H7 (cell line): ENCODE measurements at regions not wholly inside any gene's neighbourhood (a gene's known extent, or its start where the extent isn't known, plus 50 kb on each side); places are given as distances from the start of the nearest gene placed in this dataset.
"Not testable (repeated sequence)": the region's sequence is repeated elsewhere in the genome, so short reads cannot be mapped to it uniquely, and the experiment has no call there.

ENCODE experiments used
- DNase-seq: peaks from one replicate; pipeline ENCODE4 v3.0.0; 2012
- H3K27me3 ChIP-seq: 2 replicates; pipeline ENCODE4 v1.6.0; 2011; ENCODE audit warnings: mild to moderate bottlenecking, low read length; ENCODE audit not compliant: control insufficient read depth, insufficient read depth
- H3K36me3 ChIP-seq: replicated peaks from 2 replicates; pipeline ENCODE4 v1.5.1; 2011; ENCODE audit warnings: low read length; ENCODE audit not compliant: control insufficient read depth, insufficient read depth
- H3K4me3 ChIP-seq: 2 replicates; pipeline ENCODE4 v1.5.1; 2011; ENCODE audit warnings: low read depth, mild to moderate bottlenecking, control low read depth, low read length, moderate library complexity; ENCODE audit not compliant: insufficient read depth

GRCh38 chr2:80942766-80943165 is 638.2 kb upstream of the LRRTM1 start:
- DNase-seq: no peak
- Histone ChIP-seq H3K36me3 (no peaks in the 10 kb centered on the region), H3K4me3 (no peak overlapping the region), H3K27me3 (no peaks in the 10 kb centered on the region)

DNA sequence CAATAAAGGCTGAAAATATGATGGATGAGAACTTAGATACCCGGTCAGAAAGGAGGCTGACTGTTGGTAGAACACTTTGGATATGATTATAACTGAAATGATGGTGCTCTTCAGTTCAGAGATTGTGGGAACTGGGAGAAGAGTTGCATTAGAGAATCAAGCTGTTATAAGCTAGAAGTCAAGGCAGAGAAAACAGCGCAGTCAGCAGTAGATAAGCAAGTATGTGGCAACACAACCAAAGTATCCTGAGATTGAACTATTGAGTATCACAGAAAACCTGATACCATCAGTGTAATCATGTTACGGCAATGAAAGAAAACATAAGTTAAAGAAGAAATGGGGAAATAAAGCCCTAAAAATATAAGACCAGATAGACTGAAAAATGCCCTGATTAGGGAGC is 633.9 kb upstream of the LRRTM1 start:
- no peaks in the 10 kb centered on the region for H3K36me3 ChIP-seq
- H3K4me3 ChIP-seq: no peak overlapping the region
- DNase-seq: no peak
- no peaks in the 10 kb centered on the region for H3K27me3 ChIP-seq

GRCh38 chr2:80931820-80932219 is 627.3 kb upstream of the LRRTM1 start:
- not testable (repeated sequence) for H3K36me3 ChIP-seq, DNase-seq, H3K4me3 ChIP-seq, H3K27me3 ChIP-seq

DNA sequence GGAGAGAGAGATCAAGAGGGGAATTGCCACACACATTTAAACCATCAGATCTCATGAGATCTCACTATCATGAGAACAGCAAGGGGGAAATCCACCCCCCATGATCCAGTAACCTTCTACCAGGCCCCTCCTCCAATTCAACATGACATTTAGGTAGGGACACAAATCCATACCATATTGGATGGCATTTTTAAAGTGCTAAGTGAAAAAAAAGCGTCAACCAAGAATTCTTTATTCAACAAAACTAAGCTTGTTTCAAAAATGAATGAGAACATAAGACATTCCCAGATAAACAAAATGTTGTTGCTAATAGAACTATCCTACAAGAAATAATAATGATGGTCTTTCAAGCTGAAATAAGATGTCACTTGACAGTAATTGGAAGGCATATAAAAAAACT is 626.2 kb upstream of the LRRTM1 start:
- DNase-seq: no peak
- H3K36me3 ChIP-seq: no peaks in the 10 kb centered on the region
- H3K4me3 ChIP-seq: no peak overlapping the region
- H3K27me3 ChIP-seq: no peaks in the 10 kb centered on the region

DNA sequence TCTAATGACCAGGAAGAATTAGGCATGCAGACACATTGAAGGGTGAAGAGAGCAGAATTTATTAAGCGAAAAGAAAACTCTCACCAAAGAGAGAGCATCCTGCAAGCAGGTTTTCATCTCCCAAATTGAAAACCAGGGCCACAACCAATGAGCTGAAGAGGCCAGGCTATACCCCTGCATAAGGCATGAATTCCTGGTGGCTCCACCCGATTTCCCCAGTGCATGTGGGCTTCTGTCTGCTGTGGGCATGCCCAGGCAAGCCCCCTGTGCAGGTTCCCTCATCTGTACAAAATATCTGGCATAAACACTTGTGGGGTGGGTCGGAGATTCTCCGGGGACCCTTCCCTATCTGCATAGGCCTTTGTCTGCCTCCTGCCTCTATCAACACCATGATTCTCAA is 621.6 kb upstream of the LRRTM1 start:
- no peaks in the 10 kb centered on the region for H3K36me3 ChIP-seq
- no peak overlapping the region for H3K4me3 ChIP-seq
- DNase-seq: no peak
- no peaks in the 10 kb centered on the region for H3K27me3 ChIP-seq

DNA sequence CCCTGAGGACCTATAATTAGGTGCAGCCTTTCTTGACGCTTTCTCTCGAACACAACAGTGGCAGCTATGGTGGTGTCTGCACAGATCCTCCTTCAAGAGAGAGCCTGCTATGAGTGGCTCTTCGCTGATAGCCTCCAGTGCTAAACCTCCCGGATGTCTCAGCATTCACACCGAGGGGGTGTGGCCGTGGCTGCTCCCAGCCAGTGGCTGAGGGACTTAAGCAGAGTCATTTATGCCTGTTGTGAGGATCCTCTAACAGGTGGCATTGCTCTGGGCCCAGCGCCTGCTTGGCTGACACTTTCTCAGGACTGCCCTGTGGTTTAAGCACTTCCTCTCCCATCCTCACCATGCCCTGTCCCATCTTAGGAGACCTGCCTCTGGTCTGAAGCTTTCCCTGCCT is 592.0 kb upstream of the LRRTM1 start:
- H3K27me3 ChIP-seq: no peaks in the 10 kb centered on the region
- H3K4me3 ChIP-seq: no peak overlapping the region
- H3K36me3 ChIP-seq: no peaks in the 10 kb centered on the region
- DNase-seq: no peak

GRCh38 chr2:80894486-80894885 is 589.9 kb upstream of the LRRTM1 start:
- H3K27me3 ChIP-seq: no peaks in the 10 kb centered on the region
- H3K36me3 ChIP-seq: no peaks in the 10 kb centered on the region
- H3K4me3 ChIP-seq: no peak overlapping the region
- no peak for DNase-seq

DNA sequence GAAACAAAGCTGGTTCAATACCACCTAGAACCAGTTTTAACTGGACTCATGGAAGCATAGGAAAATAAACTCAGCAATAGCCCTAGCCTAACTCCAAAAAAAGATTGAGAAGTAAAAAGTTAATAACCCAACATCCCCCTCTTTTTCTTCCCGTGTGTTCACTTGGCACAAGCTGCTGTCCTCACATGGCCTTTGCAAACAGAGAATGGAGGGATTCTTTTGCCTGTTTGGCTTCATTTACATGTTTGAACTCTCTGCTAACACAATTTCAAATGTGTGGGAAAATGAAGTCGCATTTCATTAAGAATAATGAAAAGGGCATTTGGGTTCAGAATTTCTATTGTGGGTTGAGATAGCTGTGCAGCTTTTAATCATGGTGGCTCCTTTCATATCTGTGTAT is 589.2 kb upstream of the LRRTM1 start:
- H3K36me3 ChIP-seq: no peaks in the 10 kb centered on the region
- no peak overlapping the region for H3K4me3 ChIP-seq
- DNase-seq: no peak
- no peaks in the 10 kb centered on the region for H3K27me3 ChIP-seq

DNA sequence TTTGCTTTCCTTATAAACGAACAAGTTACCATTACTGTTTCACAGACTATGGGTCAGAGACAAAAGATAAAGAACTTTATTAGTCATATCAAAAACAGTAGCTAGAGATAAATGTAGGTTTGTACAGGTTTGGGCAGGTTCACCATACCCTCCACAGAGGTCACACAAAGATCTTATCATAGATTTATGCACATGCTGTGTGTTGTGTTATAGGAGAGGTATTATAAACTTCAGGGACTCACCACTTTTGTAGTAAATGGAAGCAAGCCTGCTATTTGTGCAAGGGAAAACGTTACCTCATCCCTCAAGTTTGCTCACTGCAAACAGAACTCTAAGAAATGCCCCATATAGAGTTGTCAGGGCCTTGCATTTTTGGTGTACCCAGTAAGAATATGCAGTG is 584.5 kb upstream of the LRRTM1 start:
- H3K4me3 ChIP-seq: no peak overlapping the region
- H3K36me3 ChIP-seq: no peaks in the 10 kb centered on the region
- H3K27me3 ChIP-seq: no peaks in the 10 kb centered on the region
- DNase-seq: no peak

DNA sequence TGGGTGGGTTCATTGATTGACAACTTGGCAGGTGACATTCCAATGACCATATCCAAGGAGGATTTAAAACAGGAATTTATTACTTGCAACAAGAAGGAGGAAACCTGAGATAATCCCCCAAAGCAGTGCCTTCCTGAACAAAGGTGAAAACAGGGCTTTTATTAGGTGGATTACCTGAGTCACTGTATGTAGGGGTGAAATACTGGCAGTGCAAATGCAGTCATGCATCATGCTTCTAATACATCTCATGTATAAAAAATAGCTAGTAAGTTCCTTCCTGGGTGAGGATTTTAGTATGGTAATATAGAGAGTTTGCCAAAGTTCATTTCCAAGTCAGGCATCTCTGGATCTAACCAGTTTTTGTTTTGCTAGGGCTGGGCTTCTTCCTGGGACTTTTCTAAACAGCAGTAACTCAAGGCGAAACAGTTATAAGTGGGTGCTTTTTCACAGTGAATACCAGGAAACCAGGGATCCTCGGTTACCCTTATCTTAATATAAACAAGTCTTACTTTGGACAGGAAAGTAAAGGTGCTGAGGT is 583.4 kb upstream of the LRRTM1 start:
- Histone ChIP-seq H3K4me3 (no peak overlapping the region), H3K27me3 (no peaks in the 10 kb centered on the region), H3K36me3 (no peaks in the 10 kb centered on the region)
- no peak for DNase-seq

GRCh38 chr2:80874374-80874773 is 569.8 kb upstream of the LRRTM1 start:
- Histone ChIP-seq H3K27me3 (no peaks in the 10 kb centered on the region), H3K4me3 (no peak overlapping the region), H3K36me3 (no peaks in the 10 kb centered on the region)
- DNase-seq: peak; percentile 14

DNA sequence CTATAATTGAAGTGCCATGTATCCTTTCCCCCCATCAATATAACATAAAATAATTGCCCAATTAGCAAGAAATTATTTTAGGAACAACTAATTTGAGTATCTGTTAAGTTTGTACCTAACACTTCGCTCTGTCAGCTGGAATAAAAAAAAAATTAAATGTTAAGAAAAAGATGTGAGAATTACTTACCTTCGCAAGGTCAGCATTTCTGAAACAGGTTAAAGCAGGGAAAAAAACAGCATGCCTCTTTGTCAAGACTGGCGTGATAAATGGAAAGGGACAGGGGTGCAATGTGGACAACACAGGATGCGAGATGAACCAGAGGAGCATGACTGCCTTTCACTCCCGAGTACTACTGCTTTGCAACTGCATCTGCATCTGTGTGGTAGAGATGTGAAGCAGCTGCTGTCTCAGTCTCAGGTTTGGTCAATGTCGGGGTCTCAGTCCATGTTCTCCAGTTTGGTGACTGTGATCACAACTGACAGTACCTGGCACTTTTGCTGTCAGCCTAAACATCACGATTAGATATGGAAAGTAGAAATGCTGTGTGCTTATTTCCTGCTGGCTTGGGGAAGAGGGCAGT is 565.4 kb upstream of the LRRTM1 start:
- H3K4me3 ChIP-seq: no peak overlapping the region
- no peaks in the 10 kb centered on the region for H3K36me3 ChIP-seq

GRCh38 chr2:80863147-80863714 is 558.7 kb upstream of the LRRTM1 start:
- Histone ChIP-seq H3K27me3 (no peaks in the 10 kb centered on the region), H3K4me3 (no peak overlapping the region), H3K36me3 (no peaks in the 10 kb centered on the region)
- no peak for DNase-seq

More for the DNA sequence above, 565.4 kb upstream of the LRRTM1 start:
- no peaks in the 10 kb centered on the region for H3K27me3 ChIP-seq
- no peak for DNase-seq

DNA sequence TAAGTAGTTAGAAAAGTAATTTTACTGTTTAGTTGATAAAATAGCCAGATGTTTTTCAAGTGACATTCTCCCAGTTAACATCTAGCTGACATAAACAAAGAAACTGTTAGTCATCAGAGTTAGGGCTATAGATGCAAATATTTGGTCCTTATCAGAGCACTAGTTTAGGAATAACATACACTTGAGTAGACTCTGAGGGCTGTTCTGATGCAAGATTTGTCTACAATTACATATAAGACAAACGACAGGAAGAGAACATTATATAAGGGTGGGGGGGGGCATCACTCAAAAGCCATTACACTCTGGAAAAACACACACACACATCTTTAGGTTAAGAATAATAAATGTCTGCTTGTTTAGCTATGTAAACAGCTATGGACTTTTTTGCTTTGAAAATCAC is 554.4 kb upstream of the LRRTM1 start:
- Histone ChIP-seq H3K4me3 (no peak overlapping the region), H3K27me3 (no peaks in the 10 kb centered on the region), H3K36me3 (no peaks in the 10 kb centered on the region)
- DNase-seq: no peak

DNA sequence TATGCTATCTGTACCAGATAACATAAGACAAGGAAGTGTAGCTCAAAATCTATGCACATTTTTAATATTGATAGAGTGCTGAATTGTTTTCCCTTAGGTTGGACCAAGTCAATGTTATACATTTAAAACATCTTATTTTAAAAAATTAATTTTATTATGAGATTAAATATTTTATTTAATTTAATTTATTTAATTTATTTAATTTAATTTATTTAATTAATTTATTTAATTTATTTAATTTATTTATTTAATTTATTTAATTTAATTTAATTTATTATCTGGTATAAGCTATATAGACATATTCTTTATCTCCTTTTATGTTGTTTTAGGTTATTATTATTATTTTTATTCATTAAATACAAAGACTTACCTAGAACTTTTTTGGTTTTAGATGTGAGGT is 551.7 kb upstream of the LRRTM1 start:
- Histone ChIP-seq H3K27me3 (no peaks in the 10 kb centered on the region), H3K4me3 (no peak overlapping the region), H3K36me3 (no peaks in the 10 kb centered on the region)
- no peak for DNase-seq

GRCh38 chr2:80854831-80855230 is 550.3 kb upstream of the LRRTM1 start:
- Histone ChIP-seq H3K36me3 (no peaks in the 10 kb centered on the region), H3K4me3 (no peak overlapping the region), H3K27me3 (no peaks in the 10 kb centered on the region)
- DNase-seq: no peak
